HG03108 (cell line): ENCODE measurements at regions not wholly inside any gene's neighbourhood (a gene's known extent, or its start where the extent isn't known, plus 50 kb on each side); places are given as distances from the start of the nearest gene placed in this dataset.

Source experiments
- ATAC-seq: cut with Tn5 transposase; IDR thresholded peaks from one replicate; pipeline ENCODE4 v1.9.1; 2021; ENCODE audit warnings: moderate library complexity; ENCODE audit not compliant: unreplicated experiment

GRCh38 chr18:24817587-24818371 is 357.3 kb downstream of the HRH4 start:
- ATAC-seq = no peak

- ATAC-seq = no peak
These were observed 358.0 kb downstream of the HRH4 start for GRCh38 chr18:24818441-24818840.

- ATAC-seq = no peak
These were observed 358.9 kb downstream of the HRH4 start for GRCh38 chr18:24819141-24819890.

- no peak for ATAC-seq
These were observed 365.0 kb downstream of the HRH4 start for GRCh38 chr18:24825397-24825796.

GRCh38 chr18:24826605-24827004 is 366.2 kb downstream of the HRH4 start:
- ATAC-seq = no peak

GRCh38 chr18:24827501-24827900 is 367.1 kb downstream of the HRH4 start:
- no peak for ATAC-seq

GRCh38 chr18:24831081-24831480 is 370.6 kb downstream of the HRH4 start:
- ATAC-seq = no peak

GRCh38 chr18:24831871-24832665 is 371.6 kb downstream of the HRH4 start:
- no peak for ATAC-seq

- no peak for ATAC-seq
These were observed 375.3 kb downstream of the HRH4 start for GRCh38 chr18:24835751-24836150.

- ATAC-seq = no peak
These were observed 376.6 kb downstream of the HRH4 start for GRCh38 chr18:24837066-24837465.

- ATAC-seq = no peak
These were observed 379.6 kb downstream of the HRH4 start for GRCh38 chr18:24840051-24840450.

- ATAC-seq = no peak
These were observed 380.2 kb downstream of the HRH4 start for GRCh38 chr18:24840640-24841039.

GRCh38 chr18:24841536-24841935 is 381.1 kb downstream of the HRH4 start:
- no peak for ATAC-seq

GRCh38 chr18:24843123-24843522 is 382.7 kb downstream of the HRH4 start:
- ATAC-seq = no peak

- ATAC-seq = no peak
These were observed 385.7 kb downstream of the HRH4 start for GRCh38 chr18:24846138-24846537.

- no peak for ATAC-seq
These were observed 390.1 kb downstream of the HRH4 start for GRCh38 chr18:24850532-24850931.

- ATAC-seq = no peak
These were observed 392.6 kb downstream of the HRH4 start for GRCh38 chr18:24853076-24853475.

GRCh38 chr18:24860978-24861680 is 400.7 kb downstream of the HRH4 start:
- no peak for ATAC-seq

- ATAC-seq = no peak
These were observed 401.9 kb downstream of the HRH4 start for GRCh38 chr18:24862201-24862816.

GRCh38 chr18:24868311-24868710 is 407.9 kb downstream of the HRH4 start:
- no peak for ATAC-seq
